IMR-90 (cell line): ENCODE measurements at regions not wholly inside any gene's neighbourhood (a gene's known extent, or its start where the extent isn't known, plus 50 kb on each side); places are given as distances from the start of the nearest gene placed in this dataset.

ENCODE experiments used
- ATAC-seq: fragments of 200-7000 bp; cut with Tn5 transposase; 2 replicates; pipeline ENCODE4 v1.9.1; 2020; ENCODE audit warnings: low read depth, mild to moderate bottlenecking, moderate library complexity
- BruUV-seq: library from RNA; stranded (reverse); fragments of 400-500 nt; replicated peaks from 2 replicates; lab custom pipeline; 2021; lab: Mats Ljungman, UMichigan
- CTCF ChIA-PET: fragments of 300-600 bp; formaldehyde crosslinking; extraction: SDS; loops from one replicate; lab custom pipeline; 2021; ENCODE audit warnings: antibody characterized with exemption; lab: Yijun Ruan, JAX
- POLR2A ChIA-PET: fragments of 300-600 bp; sonication (Branson Sonifier 250); formaldehyde crosslinking; loops from one replicate; lab custom pipeline; 2022; ENCODE audit warnings: antibody characterized with exemption; ENCODE audit not compliant: unreplicated experiment; lab: Charles Lee
- DNase-seq: peaks from one replicate; pipeline ENCODE4 v3.0.0; 2013
- H2AFZ ChIP-seq: replicated peaks from 2 replicates; pipeline ENCODE3; 2013; ENCODE audit warnings: low read length, mild to moderate bottlenecking; ENCODE audit not compliant: poor library complexity
- H2AK5ac ChIP-seq: 2 replicates; pipeline ENCODE4 v1.6.1; 2013; ENCODE audit warnings: low read depth, low read length, inconsistent platforms
- H2AK9ac ChIP-seq: replicated peaks from 2 replicates; pipeline ENCODE3; 2013; ENCODE audit warnings: mild to moderate bottlenecking, low read depth, low read length, moderate library complexity; ENCODE audit not compliant: poor library complexity
- H2BK120ac ChIP-seq: 2 replicates; pipeline ENCODE4 v1.6.1; 2013; ENCODE audit warnings: low read depth, low read length, inconsistent platforms
- H2BK15ac ChIP-seq: 3 replicates; pipeline ENCODE4 v1.6.1; 2013; ENCODE audit warnings: low read depth, low read length, inconsistent platforms
- H2BK20ac ChIP-seq: 2 replicates; pipeline ENCODE4 v1.6.1; 2013; ENCODE audit warnings: low read depth, mild to moderate bottlenecking, inconsistent platforms, low read length, moderate library complexity
- H2BK5ac ChIP-seq: 2 replicates; pipeline ENCODE4 v1.6.1; 2013; ENCODE audit warnings: mild to moderate bottlenecking, low read depth, low read length, inconsistent platforms; ENCODE audit not compliant: poor library complexity, severe bottlenecking
- H3K14ac ChIP-seq: replicated peaks from 2 replicates; pipeline ENCODE4 v1.6.1; 2013; ENCODE audit warnings: low read depth, low read length, inconsistent platforms
- H3K18ac ChIP-seq: 2 replicates; pipeline ENCODE4 v1.6.1; 2013; ENCODE audit warnings: low read depth, low read length, control low read depth
- H3K23ac ChIP-seq: 2 replicates; pipeline ENCODE4 v1.6.1; 2013; ENCODE audit warnings: low read depth, low read length, inconsistent platforms
- H3K27ac ChIP-seq: 2 replicates; pipeline ENCODE4 v1.5.1; 2013; ENCODE audit warnings: mild to moderate bottlenecking, control low read depth, low read length; ENCODE audit not compliant: insufficient read depth
- H3K27me3 ChIP-seq: 2 replicates; pipeline ENCODE4 v1.6.1; 2013; ENCODE audit warnings: low read length; ENCODE audit not compliant: control insufficient read depth, insufficient read depth
- H3K36me3 ChIP-seq: 2 replicates; pipeline ENCODE4 v1.6.1; 2013; ENCODE audit warnings: low read length, mixed read lengths; ENCODE audit not compliant: control insufficient read depth, insufficient read depth
- H3K4ac ChIP-seq: 2 replicates; pipeline ENCODE4 v1.6.1; 2013; ENCODE audit warnings: low read depth, low read length, inconsistent platforms
- H3K4me1 ChIP-seq: 2 replicates; pipeline ENCODE4 v1.6.1; 2013; ENCODE audit warnings: low read length, mixed read lengths; ENCODE audit not compliant: control insufficient read depth, insufficient read depth
- H3K4me2 ChIP-seq: 2 replicates; pipeline ENCODE4 v1.6.1; 2013; ENCODE audit warnings: low read depth, mild to moderate bottlenecking, control low read depth, low read length, moderate library complexity
- H3K4me3 ChIP-seq: 2 replicates; pipeline ENCODE4 v1.5.1; 2013; ENCODE audit warnings: low read depth, mild to moderate bottlenecking, control low read depth, low read length, moderate library complexity; ENCODE audit not compliant: insufficient read depth
- H3K56ac ChIP-seq: 2 replicates; pipeline ENCODE4 v1.6.1; 2013; ENCODE audit warnings: low read length, inconsistent platforms; ENCODE audit not compliant: insufficient read depth; ENCODE audit errors: extremely low read depth
- H3K79me1 ChIP-seq, 2 experiments: 2 replicates each; pipeline ENCODE4 v1.6.1; 2013; ENCODE audit warnings: low read length in 2 of 2, inconsistent platforms in 1 of 2, low read depth in 1 of 2
- H3K9ac ChIP-seq: 2 replicates; pipeline ENCODE4 v1.6.1; 2013; ENCODE audit warnings: low read depth, low read length, control low read depth
- H3K9me1 ChIP-seq: 2 replicates; pipeline ENCODE4 v1.6.1; 2013; ENCODE audit warnings: low read length, inconsistent platforms; ENCODE audit not compliant: insufficient read depth
- H3K9me3 ChIP-seq: 2 replicates; pipeline ENCODE4 v1.6.1; 2013; ENCODE audit warnings: low read length; ENCODE audit not compliant: control insufficient read depth, insufficient read depth
- H4K20me1 ChIP-seq: 2 replicates; pipeline ENCODE4 v1.6.1; 2013; ENCODE audit warnings: low read length, inconsistent platforms; ENCODE audit not compliant: insufficient read depth
- H4K5ac ChIP-seq: 2 replicates; pipeline ENCODE4 v1.6.1; 2013; ENCODE audit warnings: mild to moderate bottlenecking, low read depth, low read length, control low read depth
- H4K8ac ChIP-seq, 2 experiments: 2 replicates each; pipeline ENCODE4 v1.6.1; 2013; ENCODE audit warnings: low read depth in 2 of 2, low read length in 2 of 2, control low read depth in 1 of 2, inconsistent platforms in 1 of 2
- H4K91ac ChIP-seq: 2 replicates; pipeline ENCODE4 v1.6.1; 2013; ENCODE audit warnings: low read depth, low read length, inconsistent platforms; ENCODE audit not compliant: insufficient read depth
- BHLHE40 ChIP-seq: fragments of 150-350 bp; IDR thresholded peaks from 2 replicates; pipeline ENCODE4 v1.6.1; 2016; ENCODE audit warnings: mild to moderate bottlenecking, low read depth, low read length
- CTCF ChIP-seq: conservative IDR thresholded peaks from 2 replicates; pipeline ENCODE4 v1.5.1; 2012; ENCODE audit warnings: mild to moderate bottlenecking, low read depth, low read length, improper control_type of control experiment
- ELK1 ChIP-seq: fragments of 150-350 bp; IDR thresholded peaks from 2 replicates; pipeline ENCODE4 v1.6.1; 2016; ENCODE audit warnings: low read depth, mild to moderate bottlenecking, low read length, moderate library complexity, borderline replicate concordance
- FOS ChIP-seq: fragments of 150-350 bp; IDR thresholded peaks from 2 replicates; pipeline ENCODE4 v1.6.1; 2016; ENCODE audit warnings: low read depth, low read length
- MAZ ChIP-seq: IDR thresholded peaks from 2 replicates; pipeline ENCODE4 v1.6.1; 2012; ENCODE audit warnings: low read depth, mild to moderate bottlenecking, low read length, improper control_type of control experiment, moderate library complexity, borderline replicate concordance
- RFX5 ChIP-seq: IDR thresholded peaks from 2 replicates; pipeline ENCODE4 v1.8.0; 2012; ENCODE audit warnings: low read depth, mild to moderate bottlenecking, low read length, moderate library complexity
- USF2 ChIP-seq: fragments of 150-350 bp; IDR thresholded peaks from 2 replicates; pipeline ENCODE4 v1.6.1; 2017; ENCODE audit warnings: mild to moderate bottlenecking, antibody characterized with exemption, low read length, low read depth
- WGBS, 2 experiments: methylation state at CpG; one replicate each; pipeline versions ENCODE4 v1.1.5 to v1.1.7; 2013; ENCODE audit warnings: missing lambda C conversion rate in 2 of 2; ENCODE audit not compliant: insufficient read length in 1 of 2; ENCODE audit errors: extremely low coverage in 2 of 2; 5-methylcytosine and 5-hydroxymethylcytosine counted together
- dilution Hi-C: fragments of 300-500 bp; cut with HindIII; formaldehyde crosslinking; loops from one replicate; pipeline ENCODE4 v1.14.3; 2018; ENCODE audit warnings: low sequenced_read_pairs; ENCODE audit not compliant: unreplicated experiment
- in situ Hi-C: fragments of 300-500 bp; cut with MboI; formaldehyde crosslinking; loops from 3 replicates; pipeline ENCODE4 v1.14.3; 2019; ENCODE audit warnings: low sequenced_read_pairs, inconsistent platforms, mixed read lengths
- intact Hi-C: fragments of 100-400 bp; cut with micrococcal nuclease; formaldehyde crosslinking; loops from 2 replicates; pipeline ENCODE4 v1.10.0; 2022

GRCh38 chr1:81654147-81654546 lies 146.6 kb upstream of the ADGRL2 start:
- Histone ChIP-seq H4K5ac (no peak overlapping the region), H3K23ac (no peak overlapping the region), H3K18ac (no peak overlapping the region), H3K4me3 (no peak overlapping the region), H3K79me1 (no peaks in the 10 kb centered on the region), H3K9me1 (no peaks in the 10 kb centered on the region), H3K4me2 (no peak overlapping the region), H3K36me3 (no peaks in the 10 kb centered on the region), H2BK15ac (no peak overlapping the region), H2BK5ac (no peak overlapping the region), H4K91ac (no peak overlapping the region), H3K4ac (no peak overlapping the region), H2BK20ac (no peak overlapping the region), H2AK9ac (no peak overlapping the region), H3K27ac (no peak overlapping the region), H2AFZ (no peak overlapping the region), H3K9ac (no peak overlapping the region), H3K27me3 (peaks cover 1% of the 10 kb centered on the region; the same call in 1 of the 2 replicates), H3K4me1 (no peaks in the 10 kb centered on the region), H3K56ac (no peak overlapping the region), H4K8ac (no peak overlapping the region), H3K9me3 (no peaks in the 10 kb centered on the region), H3K14ac (no peak overlapping the region), H2AK5ac (no peak overlapping the region), H2BK120ac (no peak overlapping the region), H4K20me1 (no peaks in the 10 kb centered on the region)
- in situ Hi-C loops (no loop called here), intact Hi-C loops (no loop called here), dilution Hi-C loops (no loop called here)
- no peak for TF ChIP-seq RFX5
- TF ChIP-seq FOS: no peak
- no peak for TF ChIP-seq BHLHE40
- no peak for TF ChIP-seq USF2
- no peak for TF ChIP-seq CTCF
- no peak for TF ChIP-seq MAZ
- TF ChIP-seq ELK1: no peak
- no peak for ATAC-seq
- 82% methylated on average over 5 of the region's 8 CpGs; no CpG with 5 or more reads in 1 of the 2 experiments for WGBS, 2 experiments
- ChIA-PET POLR2A (interaction anchor here (0.6 kb wide), 1 partner anchor 100 kb away, joined by 3 read pairs; no protein-coding TSS in a partner anchor), CTCF (no interaction called here)
- no TSS peak for BruUV-seq
- DNase-seq: no peak
